Stomach (tissue), 4 donors: ENCODE measurements at regions not wholly inside any gene's neighbourhood (a gene's known extent, or its start where the extent isn't known, plus 50 kb on each side); places are given as distances from the start of the nearest gene placed in this dataset.

Source experiments
- EP300 ChIP-seq: sonication (generic); formaldehyde crosslinking; IDR thresholded peaks from one replicate; pipeline ENCODE4 v1.6.1; 2017; ENCODE audit warnings: antibody characterized with exemption
- POLR2A ChIP-seq, 4 donors: fragments of 450-650 bp; IDR thresholded peaks; one replicate each; pipeline ENCODE4 v1.6.1; 2016; ENCODE audit warnings: antibody characterized with exemption in 4 of 4, control low read depth in 2 of 4, mild to moderate bottlenecking in 1 of 4, moderate library complexity in 1 of 4
- POLR2AphosphoS5 ChIP-seq, 3 donors: sonication (generic); formaldehyde crosslinking; IDR thresholded peaks; one replicate each; pipeline ENCODE4 v1.6.1; 2016; ENCODE audit warnings: antibody characterized with exemption in 3 of 3
- TF ChIP-seq, protein P1 (sequence below), 7 experiments: fragments of 450-650 bp in 4 of 7; fragments of 200-600 bp in 3 of 7; sonication (generic) in 3 of 7; IDR thresholded peaks; one replicate each; pipeline ENCODE4 v1.5.1; 2016 to 2019; ENCODE audit warnings: antibody characterized with exemption in 7 of 7, control low read depth in 2 of 7, mild to moderate bottlenecking in 1 of 7

GRCh38 chr1:14061722-14062121, 361.7 kb downstream of the PRDM2 start:
- TF ChIP-seq, protein P1, sequence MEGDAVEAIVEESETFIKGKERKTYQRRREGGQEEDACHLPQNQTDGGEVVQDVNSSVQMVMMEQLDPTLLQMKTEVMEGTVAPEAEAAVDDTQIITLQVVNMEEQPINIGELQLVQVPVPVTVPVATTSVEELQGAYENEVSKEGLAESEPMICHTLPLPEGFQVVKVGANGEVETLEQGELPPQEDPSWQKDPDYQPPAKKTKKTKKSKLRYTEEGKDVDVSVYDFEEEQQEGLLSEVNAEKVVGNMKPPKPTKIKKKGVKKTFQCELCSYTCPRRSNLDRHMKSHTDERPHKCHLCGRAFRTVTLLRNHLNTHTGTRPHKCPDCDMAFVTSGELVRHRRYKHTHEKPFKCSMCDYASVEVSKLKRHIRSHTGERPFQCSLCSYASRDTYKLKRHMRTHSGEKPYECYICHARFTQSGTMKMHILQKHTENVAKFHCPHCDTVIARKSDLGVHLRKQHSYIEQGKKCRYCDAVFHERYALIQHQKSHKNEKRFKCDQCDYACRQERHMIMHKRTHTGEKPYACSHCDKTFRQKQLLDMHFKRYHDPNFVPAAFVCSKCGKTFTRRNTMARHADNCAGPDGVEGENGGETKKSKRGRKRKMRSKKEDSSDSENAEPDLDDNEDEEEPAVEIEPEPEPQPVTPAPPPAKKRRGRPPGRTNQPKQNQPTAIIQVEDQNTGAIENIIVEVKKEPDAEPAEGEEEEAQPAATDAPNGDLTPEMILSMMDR (IDR thresholded peaks at IDR 0.05) = no peak
- TF ChIP-seq EP300 (no peak), POLR2AphosphoS5 (IDR thresholded peaks at IDR 0.05) (no peak), POLR2A (IDR thresholded peaks at IDR 0.05) (no peak)
